ENCODE measurements at regions not wholly inside any gene's neighbourhood (a gene's known extent, or its start where the extent isn't known, plus 50 kb on each side); places are given as distances from the start of the nearest gene placed in this dataset.

- no peak for TF ChIP-seq CTCF (IDR thresholded peaks at IDR 0.05; ENCODE audit: low read depth, low read length, poor library complexity, severe bottlenecking)
- TF ChIP-seq EZH2phosphoT487 (IDR thresholded peaks at IDR 0.05; ENCODE audit: borderline replicate concordance, low read length), result no peak
These were observed 655.2 kb downstream of the RNF144A start for GRCh38 chr2:7572450-7572849.

Measured in DOHH2 (cell line).